Smooth muscle cell (in vitro differentiated cells): ENCODE measurements at regions not wholly inside any gene's neighbourhood (a gene's known extent, or its start where the extent isn't known, plus 50 kb on each side); places are given as distances from the start of the nearest gene placed in this dataset.

Experiments used
- DNase-seq: peaks from one replicate; lab custom pipeline; 2025; ENCODE audit not compliant: unreplicated experiment; lab: John Stamatoyannopoulos, UW
- H2AFZ ChIP-seq: fragments of 200-600 bp; sonication (generic); 2 replicates; pipeline ENCODE4 v1.6.0; 2016; ENCODE audit warnings: antibody characterized with exemption, low read depth, mild to moderate bottlenecking
- H3F3A ChIP-seq: fragments of 200-600 bp; sonication (generic); 2 replicates; pipeline ENCODE4 v1.6.0; 2017; ENCODE audit warnings: antibody characterized with exemption, low read depth
- H3K27ac ChIP-seq: fragments of 200-600 bp; sonication (generic); 2 replicates; pipeline ENCODE4 v1.5.1; 2016; ENCODE audit warnings: low read depth, mild to moderate bottlenecking
- H3K27me3 ChIP-seq: fragments of 200-600 bp; sonication (generic); 2 replicates; pipeline ENCODE4 v1.6.1; 2016; ENCODE audit warnings: low read depth, mild to moderate bottlenecking
- H3K36me3 ChIP-seq: fragments of 200-600 bp; sonication (generic); 2 replicates; pipeline ENCODE4 v1.5.1; 2016; ENCODE audit warnings: low read depth
- H3K4me1 ChIP-seq: fragments of 200-600 bp; sonication (generic); 2 replicates; pipeline ENCODE4 v1.5.1; 2016; ENCODE audit warnings: low read depth
- H3K4me2 ChIP-seq: fragments of 200-600 bp; sonication (generic); 2 replicates; pipeline ENCODE4 v1.6.0; 2016; ENCODE audit warnings: mild to moderate bottlenecking
- H3K4me3 ChIP-seq: fragments of 200-600 bp; sonication (generic); 2 replicates; pipeline ENCODE4 v1.5.1; 2016; ENCODE audit warnings: mild to moderate bottlenecking
- H3K79me2 ChIP-seq: fragments of 200-600 bp; sonication (generic); 2 replicates; pipeline ENCODE4 v1.6.0; 2016; ENCODE audit warnings: low read depth, mild to moderate bottlenecking
- H3K9ac ChIP-seq: fragments of 200-600 bp; sonication (generic); 2 replicates; pipeline ENCODE4 v1.6.0; 2016; ENCODE audit warnings: low read depth
- H3K9me3 ChIP-seq: fragments of 200-600 bp; sonication (generic); replicated peaks from 2 replicates; pipeline ENCODE4 v1.5.1; 2016; ENCODE audit warnings: low read depth
- H4K20me1 ChIP-seq: fragments of 200-600 bp; sonication (generic); 2 replicates; pipeline ENCODE4 v1.6.0; 2016; ENCODE audit warnings: low read depth
- CTCF ChIP-seq: fragments of 200-600 bp; sonication (generic); IDR thresholded peaks from 2 replicates; pipeline ENCODE4 v1.5.1; 2017; ENCODE audit warnings: borderline replicate concordance, mild to moderate bottlenecking, antibody characterized with exemption; ENCODE audit not compliant: insufficient read depth, poor library complexity, severe bottlenecking
- WGBS: methylation state at CpG from one replicate; pipeline ENCODE4 v1.1.7; 2016; ENCODE audit warnings: low lambda C conversion rate; 5-methylcytosine and 5-hydroxymethylcytosine counted together

DNA sequence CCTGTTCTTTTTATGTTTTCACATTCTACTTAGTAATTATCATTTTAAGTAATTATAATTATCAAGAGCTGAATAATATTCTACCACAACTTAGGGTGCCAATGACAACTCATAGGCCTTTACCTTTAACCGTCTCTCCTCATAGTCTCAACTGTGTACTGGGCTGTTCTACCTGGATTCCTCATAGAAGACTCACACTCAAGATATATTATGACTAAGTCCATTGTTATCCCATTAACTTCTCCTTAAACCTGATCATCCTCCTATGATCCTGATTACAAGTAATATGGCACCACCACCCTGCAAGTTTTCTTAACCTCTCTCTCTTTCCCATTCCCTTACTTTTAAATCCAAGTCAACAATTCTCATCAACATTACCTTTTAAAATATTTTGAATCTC lies 285.9 kb upstream of the VEPH1 start:
- H3K27ac ChIP-seq: no peak overlapping the region
- H3F3A ChIP-seq: no peaks in the 10 kb centered on the region
- no peak overlapping the region for H3K4me2 ChIP-seq
- no peak overlapping the region for H2AFZ ChIP-seq
- H3K27me3 ChIP-seq: no peaks in the 10 kb centered on the region
- peaks cover 4% of the 10 kb centered on the region for H3K4me1 ChIP-seq
- no peak overlapping the region for H3K4me3 ChIP-seq
- no peak overlapping the region for H3K9ac ChIP-seq
- no peak for DNase-seq
- no peaks in the 10 kb centered on the region for H3K36me3 ChIP-seq
- TF ChIP-seq CTCF: no peak
- H4K20me1 ChIP-seq: no peaks in the 10 kb centered on the region
- 70% methylated on average over 1 of the region's 1 CpG for WGBS
- no peaks in the 10 kb centered on the region for H3K79me2 ChIP-seq
- H3K9me3 ChIP-seq: no peaks in the 10 kb centered on the region

- no peak for DNase-seq
- H3K4me2 ChIP-seq: peak overlapping the region; percentile 64
Measured at GRCh38 chr3:157786618-157787017, 283.4 kb upstream of the VEPH1 start.

DNA sequence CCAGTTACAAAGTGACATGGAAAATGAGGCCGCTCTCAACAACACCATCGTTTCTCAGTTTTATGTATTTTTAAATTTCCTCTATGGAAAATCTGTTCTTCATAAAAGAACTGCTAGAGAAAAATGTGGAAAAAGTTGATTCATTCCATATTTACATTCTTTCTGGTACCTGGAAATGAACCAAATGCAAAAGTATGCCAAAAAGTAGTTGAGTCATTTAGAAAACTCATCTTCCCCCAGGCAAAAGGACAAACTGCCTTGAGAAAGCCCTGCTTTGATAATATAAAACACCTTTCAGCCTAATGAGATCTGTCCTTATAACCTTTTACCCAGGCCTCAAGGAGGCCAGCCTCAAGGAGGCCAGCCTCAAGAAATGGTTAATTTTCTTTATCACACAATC lies 283.0 kb upstream of the VEPH1 start:
- Histone ChIP-seq H3K27ac (peak overlapping the region; percentile 53), H3F3A (no peaks in the 10 kb centered on the region), H3K9ac (no peak overlapping the region), H3K4me1 (peaks cover 4% of the 10 kb centered on the region), H3K79me2 (no peaks in the 10 kb centered on the region), H4K20me1 (no peaks in the 10 kb centered on the region), H3K9me3 (no peaks in the 10 kb centered on the region), H2AFZ (no peak overlapping the region), H3K4me2 (peak overlapping the region; percentile 64), H3K27me3 (no peaks in the 10 kb centered on the region), H3K4me3 (no peak overlapping the region), H3K36me3 (no peaks in the 10 kb centered on the region)
- TF ChIP-seq CTCF: no peak
- 68% methylated on average over 2 of the region's 2 CpGs for WGBS
- no peak for DNase-seq

More at GRCh38 chr3:157786618-157787017, 283.4 kb upstream of the VEPH1 start:
- TF ChIP-seq CTCF: no peak
- no peaks in the 10 kb centered on the region for H3K27me3 ChIP-seq
- H3K27ac ChIP-seq: peak overlapping the region; percentile 53
- H2AFZ ChIP-seq: no peak overlapping the region
- no peaks in the 10 kb centered on the region for H4K20me1 ChIP-seq
- H3K9me3 ChIP-seq: no peaks in the 10 kb centered on the region
- no peak overlapping the region for H3K4me3 ChIP-seq
- H3K79me2 ChIP-seq: no peaks in the 10 kb centered on the region
- no peaks in the 10 kb centered on the region for H3K36me3 ChIP-seq
- H3F3A ChIP-seq: no peaks in the 10 kb centered on the region
- peaks cover 4% of the 10 kb centered on the region for H3K4me1 ChIP-seq
- 70% methylated on average over 4 of the region's 4 CpGs for WGBS
- H3K9ac ChIP-seq: no peak overlapping the region

- no peak overlapping the region for H3K4me3 ChIP-seq
- no peaks in the 10 kb centered on the region for H3F3A ChIP-seq
- H4K20me1 ChIP-seq: no peaks in the 10 kb centered on the region
- TF ChIP-seq CTCF: no peak
- no peak overlapping the region for H3K9ac ChIP-seq
- DNase-seq: no peak
- H2AFZ ChIP-seq: no peak overlapping the region
- H3K4me2 ChIP-seq: peak overlapping the region; percentile 64
- H3K27ac ChIP-seq: peak overlapping the region; percentile 53
- WGBS: 26% methylated on average over 6 of the region's 6 CpGs
- no peaks in the 10 kb centered on the region for H3K9me3 ChIP-seq
- no peaks in the 10 kb centered on the region for H3K27me3 ChIP-seq
- no peaks in the 10 kb centered on the region for H3K79me2 ChIP-seq
- H3K4me1 ChIP-seq: peaks cover 4% of the 10 kb centered on the region
- H3K36me3 ChIP-seq: no peaks in the 10 kb centered on the region
Measured at GRCh38 chr3:157785102-157785826, 282.0 kb upstream of the VEPH1 start.
